ENCODE measurements at regions not wholly inside any gene's neighbourhood (a gene's known extent, or its start where the extent isn't known, plus 50 kb on each side); places are given as distances from the start of the nearest gene placed in this dataset.

DNA sequence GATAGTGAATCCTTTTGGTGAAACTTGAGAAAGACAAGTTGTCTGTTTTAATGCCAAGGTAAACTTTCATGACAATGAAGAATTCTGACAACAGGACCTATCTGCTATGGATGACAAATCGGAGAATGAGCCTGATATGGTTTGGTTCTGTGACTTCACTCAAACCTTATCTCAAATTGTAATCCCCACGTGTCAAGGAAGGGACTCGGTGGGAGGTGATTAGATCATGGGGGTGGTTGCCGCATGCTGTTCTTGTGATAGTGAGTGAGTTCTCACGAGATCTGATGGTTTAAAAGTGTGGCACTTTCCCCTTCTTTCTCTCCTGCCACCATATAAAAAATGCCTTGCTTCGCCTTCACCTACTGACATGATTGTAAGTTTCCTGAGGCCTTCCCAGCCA is 1964.1 kb upstream of the CDH9 start:
- intact Hi-C loops (cut with DNase I) = no loop called here
- whole genome bisulfite sequencing = 70% methylated on average over 6 of the region's 6 CpGs
- TF ChIP-seq EP300 (IDR thresholded peaks at IDR 0.05) (no peak), POLR2AphosphoS5 (IDR thresholded peaks at IDR 0.05) (no peak), POLR2A (IDR thresholded peaks at IDR 0.05; ENCODE audit: low read depth) (no peak)
- TF ChIP-seq, protein P1, sequence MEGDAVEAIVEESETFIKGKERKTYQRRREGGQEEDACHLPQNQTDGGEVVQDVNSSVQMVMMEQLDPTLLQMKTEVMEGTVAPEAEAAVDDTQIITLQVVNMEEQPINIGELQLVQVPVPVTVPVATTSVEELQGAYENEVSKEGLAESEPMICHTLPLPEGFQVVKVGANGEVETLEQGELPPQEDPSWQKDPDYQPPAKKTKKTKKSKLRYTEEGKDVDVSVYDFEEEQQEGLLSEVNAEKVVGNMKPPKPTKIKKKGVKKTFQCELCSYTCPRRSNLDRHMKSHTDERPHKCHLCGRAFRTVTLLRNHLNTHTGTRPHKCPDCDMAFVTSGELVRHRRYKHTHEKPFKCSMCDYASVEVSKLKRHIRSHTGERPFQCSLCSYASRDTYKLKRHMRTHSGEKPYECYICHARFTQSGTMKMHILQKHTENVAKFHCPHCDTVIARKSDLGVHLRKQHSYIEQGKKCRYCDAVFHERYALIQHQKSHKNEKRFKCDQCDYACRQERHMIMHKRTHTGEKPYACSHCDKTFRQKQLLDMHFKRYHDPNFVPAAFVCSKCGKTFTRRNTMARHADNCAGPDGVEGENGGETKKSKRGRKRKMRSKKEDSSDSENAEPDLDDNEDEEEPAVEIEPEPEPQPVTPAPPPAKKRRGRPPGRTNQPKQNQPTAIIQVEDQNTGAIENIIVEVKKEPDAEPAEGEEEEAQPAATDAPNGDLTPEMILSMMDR (IDR thresholded peaks at IDR 0.05) = no peak

DNA sequence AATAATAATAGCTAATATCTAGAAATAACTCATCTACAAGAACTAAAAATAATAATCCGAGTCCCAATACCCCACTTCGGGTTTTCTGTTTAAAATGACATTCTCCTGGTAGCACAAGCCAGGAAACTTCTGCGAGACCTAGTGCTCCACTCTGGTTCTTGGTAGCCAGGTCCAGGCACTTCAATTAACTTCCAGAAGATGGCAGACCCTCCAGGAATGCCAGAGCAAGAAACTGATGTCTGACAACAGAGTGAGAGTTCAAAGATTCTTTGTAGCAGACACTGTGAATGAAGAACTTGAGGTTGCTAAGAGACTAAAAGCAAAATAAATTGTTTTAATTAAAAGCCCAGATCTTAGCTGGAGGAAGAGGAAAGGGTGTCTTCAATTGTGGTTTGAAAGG is 1963.3 kb upstream of the CDH9 start:
- 84% methylated on average over 3 of the region's 3 CpGs for WGBS
- TF ChIP-seq POLR2AphosphoS5 (IDR thresholded peaks at IDR 0.05) = no peak
- no peak for TF ChIP-seq POLR2A (IDR thresholded peaks at IDR 0.05; ENCODE audit: low read depth)
- TF ChIP-seq, protein P1 (IDR thresholded peaks at IDR 0.05) = no peak
- TF ChIP-seq EP300 (IDR thresholded peaks at IDR 0.05) = no peak
- intact Hi-C loops (cut with DNase I) = no loop called here
- Histone ChIP-seq H3K4me1 (no peaks in the 10 kb centered on the region), H3K27ac (replicated peaks in 1 of 4) (no peak overlapping the region), H3K27me3 (no peaks in the 10 kb centered on the region), H3K36me3 (no peaks in the 10 kb centered on the region), H3K4me3 (no peak overlapping the region), H3K9me3 (no peaks in the 10 kb centered on the region)
- DNase-seq (ENCODE audit: extremely low spot score) = no peak

More for the DNA sequence above, 1964.1 kb upstream of the CDH9 start:
- Histone ChIP-seq H3K4me1 (no peaks in the 10 kb centered on the region), H3K9me3 (no peaks in the 10 kb centered on the region), H3K36me3 (no peaks in the 10 kb centered on the region), H3K27me3 (no peaks in the 10 kb centered on the region), H3K4me3 (no peak overlapping the region), H3K27ac (replicated peaks in 1 of 4) (no peak overlapping the region)
- DNase-seq (ENCODE audit: extremely low spot score) = no peak

DNA sequence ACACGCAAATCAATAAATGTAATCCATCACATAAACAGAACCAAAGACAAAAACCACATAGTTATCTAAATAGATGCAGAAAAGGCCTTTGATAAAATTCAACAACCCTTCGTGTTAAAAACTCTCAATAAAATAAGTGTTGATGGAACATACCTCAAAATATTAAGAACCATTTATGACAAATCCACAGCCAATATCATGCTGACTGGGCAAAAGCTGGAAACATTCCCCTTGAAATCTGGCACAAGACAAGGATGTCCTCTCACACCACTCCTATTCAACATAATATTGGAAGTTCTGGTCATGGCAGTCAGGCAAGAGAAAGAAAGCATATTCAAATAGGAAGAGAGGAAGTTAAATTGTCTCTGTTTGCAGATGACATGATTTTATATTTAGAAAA is 1946.3 kb upstream of the CDH9 start:
- DNase-seq (ENCODE audit: extremely low spot score) = no peak
- WGBS = 58% methylated on average over 2 of the region's 2 CpGs
- Histone ChIP-seq H3K27me3 (no peaks in the 10 kb centered on the region), H3K4me1 (no peaks in the 10 kb centered on the region), H3K27ac (replicated peaks in 1 of 4) (no peak overlapping the region), H3K4me3 (no peak overlapping the region), H3K36me3 (no peaks in the 10 kb centered on the region), H3K9me3 (peaks cover 0 to 18% (median 12%) of the 10 kb centered on the region in 4 donors)
- intact Hi-C loops (cut with DNase I) = no loop called here
- TF ChIP-seq POLR2AphosphoS5 (IDR thresholded peaks at IDR 0.05) (no peak), EP300 (IDR thresholded peaks at IDR 0.05) (no peak), POLR2A (IDR thresholded peaks at IDR 0.05; ENCODE audit: low read depth) (no peak)
- TF ChIP-seq, protein P1 (IDR thresholded peaks at IDR 0.05) = no peak

DNA sequence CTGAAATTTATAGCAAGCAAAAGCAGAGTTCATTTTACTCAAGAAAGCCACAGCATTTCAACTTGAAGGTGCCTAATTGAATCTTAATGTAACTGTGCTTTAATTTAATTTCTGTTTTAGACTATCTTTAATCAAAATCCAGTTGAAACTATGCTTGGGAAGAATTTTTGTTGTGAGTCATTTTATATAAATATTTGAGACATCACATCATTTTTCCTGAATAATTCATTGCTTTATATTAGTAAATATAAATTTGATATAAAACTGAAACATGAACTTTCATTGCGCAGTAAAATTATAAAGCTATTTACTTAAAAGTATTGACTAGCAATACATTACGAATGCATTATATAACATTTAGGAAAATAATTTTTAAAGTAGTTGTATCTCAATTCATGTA is 1937.1 kb upstream of the CDH9 start:
- no peaks in the 10 kb centered on the region for H3K27me3 ChIP-seq
- no peaks in the 10 kb centered on the region for H3K4me1 ChIP-seq
- H3K9me3 ChIP-seq = peaks cover 0 to 6% (median 0%) of the 10 kb centered on the region in 4 donors
- intact Hi-C loops (cut with DNase I) = no loop called here
- H3K36me3 ChIP-seq = no peaks in the 10 kb centered on the region
- no peak for DNase-seq (ENCODE audit: extremely low spot score)
- no peak overlapping the region for H3K27ac ChIP-seq (replicated peaks in 1 of 4)
- no peak for TF ChIP-seq POLR2AphosphoS5 (IDR thresholded peaks at IDR 0.05)
- TF ChIP-seq, protein P1 (IDR thresholded peaks at IDR 0.05) = no peak
- TF ChIP-seq POLR2A (IDR thresholded peaks at IDR 0.05; ENCODE audit: low read depth) = no peak
- no peak for TF ChIP-seq EP300 (IDR thresholded peaks at IDR 0.05)
- no peak overlapping the region for H3K4me3 ChIP-seq
- WGBS = 82% methylated on average over 2 of the region's 2 CpGs

DNA sequence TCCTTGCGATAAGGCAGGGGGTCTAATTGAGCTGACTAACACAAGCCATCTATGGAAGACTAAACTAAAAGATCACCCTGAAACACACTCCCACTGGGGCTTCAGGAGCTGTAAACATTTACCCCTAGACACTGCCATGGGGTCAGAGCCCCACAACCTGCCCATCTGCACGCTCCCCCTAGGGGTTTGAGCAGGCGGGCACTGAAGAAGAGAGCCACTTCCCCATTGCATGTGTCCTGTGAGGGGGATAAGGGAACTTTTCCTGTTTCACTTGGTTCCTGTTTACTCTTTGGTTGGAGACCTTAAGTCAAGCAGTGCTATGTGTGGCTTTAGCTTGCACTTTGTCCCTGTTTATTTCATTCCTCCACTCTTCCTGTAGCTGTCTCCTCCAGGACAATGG is 1929.5 kb upstream of the CDH9 start:
- no peak overlapping the region for H3K4me3 ChIP-seq
- H3K9me3 ChIP-seq = no peaks in the 10 kb centered on the region
- no peak overlapping the region for H3K27ac ChIP-seq (replicated peaks in 1 of 4)
- intact Hi-C loops (cut with DNase I) = no loop called here
- TF ChIP-seq POLR2A (IDR thresholded peaks at IDR 0.05; ENCODE audit: low read depth) = no peak
- no peak for TF ChIP-seq POLR2AphosphoS5 (IDR thresholded peaks at IDR 0.05)
- TF ChIP-seq, protein P1 (IDR thresholded peaks at IDR 0.05) = no peak
- no peak for TF ChIP-seq EP300 (IDR thresholded peaks at IDR 0.05)
- WGBS = 66% methylated on average over 3 of the region's 3 CpGs
- H3K27me3 ChIP-seq = no peaks in the 10 kb centered on the region
- DNase-seq (ENCODE audit: extremely low spot score) = no peak
- H3K36me3 ChIP-seq = no peaks in the 10 kb centered on the region
- H3K4me1 ChIP-seq = no peaks in the 10 kb centered on the region
